Fibroblast of skin of right biceps (primary cell): ENCODE measurements at regions not wholly inside any gene's neighbourhood (a gene's known extent, or its start where the extent isn't known, plus 50 kb on each side); places are given as distances from the start of the nearest gene placed in this dataset.

Experiments
- DNase-seq: peaks from one replicate; pipeline ENCODE4 v3.0.0-alpha.2; 2013

- DNase-seq: no peak
Observed at GRCh38 chr9:109830545-109830944, 50.5 kb downstream of the PALM2AKAP2 start.

- no peak for DNase-seq
Observed at GRCh38 chr9:109831998-109832658, 52.1 kb downstream of the PALM2AKAP2 start.

GRCh38 chr9:109834855-109835254 is 54.9 kb downstream of the PALM2AKAP2 start:
- DNase-seq: no peak

- DNase-seq: no peak
Observed at GRCh38 chr9:109843641-109844040, 63.6 kb downstream of the PALM2AKAP2 start.

GRCh38 chr9:109845226-109845625 is 65.2 kb downstream of the PALM2AKAP2 start:
- no peak for DNase-seq

GRCh38 chr9:109846776-109847175 is 66.8 kb downstream of the PALM2AKAP2 start:
- peak; percentile 46 for DNase-seq

GRCh38 chr9:109852556-109852955 is 72.6 kb downstream of the PALM2AKAP2 start:
- peak; percentile 21 for DNase-seq

GRCh38 chr9:109855540-109855939 is 75.5 kb downstream of the PALM2AKAP2 start:
- DNase-seq: no peak

GRCh38 chr9:109856785-109857184 is 76.8 kb downstream of the PALM2AKAP2 start:
- DNase-seq: peak; percentile 49

GRCh38 chr9:109857336-109857735 is 77.3 kb downstream of the PALM2AKAP2 start:
- peak; percentile 11 for DNase-seq

- DNase-seq: no peak
Observed at GRCh38 chr9:109859447-109859846, 79.4 kb downstream of the PALM2AKAP2 start.

GRCh38 chr9:109860521-109860920 is 80.5 kb downstream of the PALM2AKAP2 start:
- DNase-seq: no peak

- DNase-seq: peak; percentile 88
Observed at GRCh38 chr9:109861499-109861898, 81.5 kb downstream of the PALM2AKAP2 start.

GRCh38 chr9:109861918-109862317 is 81.9 kb downstream of the PALM2AKAP2 start:
- no peak for DNase-seq

- no peak for DNase-seq
Observed at GRCh38 chr9:109862452-109862851, 82.5 kb downstream of the PALM2AKAP2 start.

GRCh38 chr9:109863961-109864360 is 84.0 kb downstream of the PALM2AKAP2 start:
- DNase-seq: no peak

GRCh38 chr9:109865521-109865920 is 85.5 kb downstream of the PALM2AKAP2 start:
- DNase-seq: peak; percentile 38

- peak; percentile 71 for DNase-seq
Observed at GRCh38 chr9:109868207-109868606, 88.2 kb downstream of the PALM2AKAP2 start.

GRCh38 chr9:109868722-109869121 is 88.7 kb downstream of the PALM2AKAP2 start:
- peak; percentile 30 for DNase-seq

GRCh38 chr9:109870365-109870764 is 90.4 kb downstream of the PALM2AKAP2 start:
- no peak for DNase-seq

- no peak for DNase-seq
Observed at GRCh38 chr9:109872901-109873300, 92.9 kb downstream of the PALM2AKAP2 start.

GRCh38 chr9:109875495-109876129 is 95.6 kb downstream of the PALM2AKAP2 start:
- DNase-seq: no peak

GRCh38 chr9:109880276-109881169 is 100.5 kb downstream of the PALM2AKAP2 start:
- DNase-seq: peak; percentile 33

GRCh38 chr9:109883623-109884022 is 103.6 kb downstream of the PALM2AKAP2 start:
- DNase-seq: no peak
